OCI-M1 (cell line): ENCODE measurements at regions not wholly inside any gene's neighbourhood (a gene's known extent, or its start where the extent isn't known, plus 50 kb on each side); places are given as distances from the start of the nearest gene placed in this dataset.
A peak's percentile ranks its signal among the peaks of the same experiment; 100 is the strongest.
"Not testable (repeated sequence)": the region's sequence is repeated elsewhere in the genome, so short reads cannot be mapped to it uniquely, and the experiment has no call there.

Experiments
- DNase-seq: peaks from one replicate; lab custom pipeline; 2025; lab: John Stamatoyannopoulos, UW

- no peak for DNase-seq
These were observed 96.8 kb upstream of the DPT start for GRCh38 chr1:168825820-168826219.

- DNase-seq: no peak
These were observed 97.3 kb upstream of the DPT start for GRCh38 chr1:168826269-168826668.

GRCh38 chr1:168827557-168827956 lies 98.6 kb upstream of the DPT start:
- no peak for DNase-seq

GRCh38 chr1:168829876-168830275 lies 100.9 kb upstream of the DPT start:
- no peak for DNase-seq

- no peak for DNase-seq
These were observed 101.6 kb upstream of the DPT start for GRCh38 chr1:168830562-168830961.

GRCh38 chr1:168832661-168833060 lies 103.7 kb upstream of the DPT start:
- no peak for DNase-seq

GRCh38 chr1:168833362-168833761 lies 104.4 kb upstream of the DPT start:
- no peak for DNase-seq

- DNase-seq: no peak
These were observed 104.8 kb upstream of the DPT start for GRCh38 chr1:168833801-168834224.

- no peak for DNase-seq
These were observed 105.3 kb upstream of the DPT start for GRCh38 chr1:168834225-168834872.

GRCh38 chr1:168835176-168835575 lies 106.2 kb upstream of the DPT start:
- no peak for DNase-seq

- no peak for DNase-seq
These were observed 106.8 kb upstream of the DPT start for GRCh38 chr1:168835791-168836190.

GRCh38 chr1:168836469-168836868 lies 107.5 kb upstream of the DPT start:
- DNase-seq: no peak

GRCh38 chr1:168837230-168837629 lies 108.2 kb upstream of the DPT start:
- DNase-seq: not testable (repeated sequence)

- DNase-seq: no peak
These were observed 113.3 kb upstream of the DPT start for GRCh38 chr1:168842306-168842705.

GRCh38 chr1:168842916-168843315 lies 113.9 kb upstream of the DPT start:
- DNase-seq: no peak

- no peak for DNase-seq
These were observed 114.4 kb upstream of the DPT start for GRCh38 chr1:168843401-168843800.

- DNase-seq: no peak
These were observed 114.9 kb upstream of the DPT start for GRCh38 chr1:168843950-168844349.

- peak; percentile 31 for DNase-seq
These were observed 116.1 kb upstream of the DPT start for GRCh38 chr1:168845140-168845539.

GRCh38 chr1:168848051-168848450 lies 119.0 kb upstream of the DPT start:
- DNase-seq: no peak

- DNase-seq: no peak
These were observed 132.5 kb upstream of the DPT start for GRCh38 chr1:168861421-168862004.

GRCh38 chr1:168863772-168864171 lies 134.8 kb upstream of the DPT start:
- no peak for DNase-seq

GRCh38 chr1:168864266-168864665 lies 135.3 kb upstream of the DPT start:
- no peak for DNase-seq

GRCh38 chr1:168865850-168866620 lies 137.0 kb upstream of the DPT start:
- peak; percentile 13 for DNase-seq
